ENCODE measurements at regions not wholly inside any gene's neighbourhood (a gene's known extent, or its start where the extent isn't known, plus 50 kb on each side); places are given as distances from the start of the nearest gene placed in this dataset.

- no peak for TF ChIP-seq REST (IDR thresholded peaks at IDR 0.05; ENCODE audit: low read depth)
- no peak for TF ChIP-seq YY1 (IDR thresholded peaks at IDR 0.05; ENCODE audit: low read depth)
- no peak for TF ChIP-seq TEAD4 (IDR thresholded peaks at IDR 0.05)
- no peak for TF ChIP-seq CEBPB (IDR thresholded peaks at IDR 0.05)
- no peak for TF ChIP-seq EGR1 (IDR thresholded peaks at IDR 0.05)
- no peak for TF ChIP-seq CREB1 (IDR thresholded peaks at IDR 0.05; ENCODE audit: low read depth)
- TF ChIP-seq EP300 (IDR thresholded peaks at IDR 0.05; ENCODE audit: borderline replicate concordance), result no peak
These were observed 65.1 kb upstream of the TMEM17 start for GRCh38 chr2:62570861-62571698.

DNA sequence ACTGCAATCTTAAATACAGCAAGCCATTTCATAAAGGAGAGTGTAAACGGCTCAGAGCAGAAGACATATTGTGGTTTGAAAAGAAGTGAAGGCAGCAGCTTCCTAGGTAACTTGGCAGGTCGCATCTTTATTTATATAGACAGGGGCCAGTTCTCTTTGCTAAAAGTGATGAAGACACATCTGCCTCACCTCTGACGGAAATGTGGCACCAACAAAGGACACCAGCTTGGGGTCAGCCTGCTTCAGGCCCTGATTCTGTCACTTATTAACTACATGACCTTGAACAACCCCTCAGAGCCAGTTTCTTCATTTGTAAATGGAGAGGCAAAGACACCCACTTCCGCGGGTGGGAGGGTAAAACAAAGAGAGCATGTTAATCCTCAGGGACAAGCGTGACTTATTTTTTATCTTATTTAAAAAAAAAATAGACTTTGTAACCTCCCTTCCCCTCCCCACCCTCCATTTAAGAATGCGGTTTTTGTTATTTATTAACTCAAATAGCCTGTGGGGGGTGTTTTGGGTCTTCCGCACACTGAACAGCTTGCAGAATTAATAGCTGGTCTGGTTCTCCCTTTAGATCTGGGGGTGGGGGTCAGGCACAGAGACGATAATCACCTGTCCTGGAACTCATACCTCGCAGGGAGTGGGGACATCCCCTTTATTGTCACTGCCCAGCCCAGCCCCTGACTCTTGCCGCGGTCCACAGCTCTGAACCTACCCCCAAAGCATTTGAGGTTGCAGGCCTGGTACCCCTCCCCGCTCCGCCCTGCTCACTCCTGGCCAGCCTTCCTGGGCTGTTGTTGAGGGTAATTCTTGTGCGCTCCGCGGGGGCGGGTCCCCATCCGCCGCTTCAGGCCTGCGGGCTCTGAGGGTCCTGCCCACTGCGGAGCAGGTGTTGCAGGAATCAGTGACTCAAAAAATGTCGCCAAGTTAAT lies 64.2 kb upstream of the TMEM17 start:
- TF ChIP-seq CREB1 (IDR thresholded peaks at IDR 0.05; ENCODE audit: low read depth), result no peak
- TF ChIP-seq, protein P1, sequence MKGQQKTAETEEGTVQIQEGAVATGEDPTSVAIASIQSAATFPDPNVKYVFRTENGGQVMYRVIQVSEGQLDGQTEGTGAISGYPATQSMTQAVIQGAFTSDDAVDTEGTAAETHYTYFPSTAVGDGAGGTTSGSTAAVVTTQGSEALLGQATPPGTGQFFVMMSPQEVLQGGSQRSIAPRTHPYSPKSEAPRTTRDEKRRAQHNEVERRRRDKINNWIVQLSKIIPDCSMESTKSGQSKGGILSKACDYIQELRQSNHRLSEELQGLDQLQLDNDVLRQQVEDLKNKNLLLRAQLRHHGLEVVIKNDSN (IDR thresholded peaks at IDR 0.05), result no peak
- TF ChIP-seq TEAD4 (IDR thresholded peaks at IDR 0.05), result no peak
- TF ChIP-seq EP300 (IDR thresholded peaks at IDR 0.05; ENCODE audit: borderline replicate concordance), result no peak
- no peak for TF ChIP-seq TAF1 (IDR thresholded peaks at IDR 0.05; ENCODE audit: low read depth)
- TF ChIP-seq YY1 (IDR thresholded peaks at IDR 0.05; ENCODE audit: low read depth), result no peak
- TF ChIP-seq CEBPB (IDR thresholded peaks at IDR 0.05), result no peak
- TF ChIP-seq ZBTB7A (IDR thresholded peaks at IDR 0.05; ENCODE audit: low read depth), result no peak
- TF ChIP-seq, protein P2, sequence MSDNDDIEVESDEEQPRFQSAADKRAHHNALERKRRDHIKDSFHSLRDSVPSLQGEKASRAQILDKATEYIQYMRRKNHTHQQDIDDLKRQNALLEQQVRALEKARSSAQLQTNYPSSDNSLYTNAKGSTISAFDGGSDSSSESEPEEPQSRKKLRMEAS (IDR thresholded peaks at IDR 0.05), result no peak
- TF ChIP-seq TCF12 (IDR thresholded peaks at IDR 0.05; ENCODE audit: low read depth), result no peak
- no peak for TF ChIP-seq NFIC (IDR thresholded peaks at IDR 0.05)
- no peak for TF ChIP-seq EGR1 (IDR thresholded peaks at IDR 0.05)
- TF ChIP-seq FOXM1 (IDR thresholded peaks at IDR 0.05; ENCODE audit: borderline replicate concordance, low read depth), result no peak
- no peak for TF ChIP-seq RAD21 (IDR thresholded peaks at IDR 0.05; ENCODE audit: low read depth)
- TF ChIP-seq REST (IDR thresholded peaks at IDR 0.05; ENCODE audit: low read depth), result no peak

DNA sequence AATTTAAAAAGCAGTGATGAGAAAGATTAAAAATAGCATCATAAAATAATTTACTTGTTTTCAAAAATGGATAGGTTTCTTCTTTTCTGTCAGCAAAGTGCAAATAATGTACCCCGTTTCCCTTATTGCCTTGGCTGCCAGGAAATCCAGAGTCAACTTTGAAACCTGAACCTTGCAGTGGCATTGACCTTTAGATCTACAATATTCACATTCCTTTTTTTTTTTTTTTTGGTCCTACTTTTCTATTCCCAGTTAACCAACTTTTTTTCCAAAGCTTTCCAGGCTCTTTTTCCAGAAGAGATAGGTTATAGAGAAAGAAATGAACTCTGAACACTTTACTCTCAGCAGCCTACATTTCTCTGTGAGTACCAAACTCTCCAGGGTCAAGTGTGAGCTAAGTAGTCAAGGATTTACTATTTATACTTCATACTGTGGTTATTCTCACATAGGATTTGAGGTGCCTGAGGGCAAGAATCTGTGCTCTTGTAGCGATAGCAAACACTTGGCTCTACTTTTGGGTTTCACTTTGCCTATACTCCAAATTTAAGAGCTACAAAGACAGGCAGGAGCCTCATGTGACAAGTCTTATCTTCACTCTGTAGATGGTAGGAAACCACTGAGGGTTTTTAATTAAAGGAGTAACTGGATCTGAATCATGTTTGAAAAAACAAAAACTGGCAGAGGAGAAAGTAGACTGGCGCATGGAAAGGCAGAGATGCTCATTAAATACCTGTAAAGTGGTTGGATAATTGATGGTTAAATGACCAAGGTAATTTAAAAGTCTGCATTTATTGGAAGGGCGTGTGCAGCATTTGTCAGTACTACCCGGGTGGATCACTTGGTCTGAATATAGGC lies 63.2 kb upstream of the TMEM17 start:
- TF ChIP-seq EGR1 (IDR thresholded peaks at IDR 0.05), result no peak
- no peak for TF ChIP-seq FOXM1 (IDR thresholded peaks at IDR 0.05; ENCODE audit: borderline replicate concordance, low read depth)
- no peak for TF ChIP-seq REST (IDR thresholded peaks at IDR 0.05; ENCODE audit: low read depth)
- TF ChIP-seq TAF1 (IDR thresholded peaks at IDR 0.05; ENCODE audit: low read depth), result no peak
- TF ChIP-seq CEBPB (IDR thresholded peaks at IDR 0.05), result no peak
- TF ChIP-seq NFIC (IDR thresholded peaks at IDR 0.05), result no peak
- no peak for TF ChIP-seq RAD21 (IDR thresholded peaks at IDR 0.05; ENCODE audit: low read depth)
- TF ChIP-seq, protein P2 (IDR thresholded peaks at IDR 0.05), result no peak
- TF ChIP-seq, protein P1 (IDR thresholded peaks at IDR 0.05), result no peak
- TF ChIP-seq EP300 (IDR thresholded peaks at IDR 0.05; ENCODE audit: borderline replicate concordance), result no peak
- no peak for TF ChIP-seq CREB1 (IDR thresholded peaks at IDR 0.05; ENCODE audit: low read depth)

Data from Ishikawa (cell line).